Erythroblast (primary cell): ENCODE measurements at regions not wholly inside any gene's neighbourhood (a gene's known extent, or its start where the extent isn't known, plus 50 kb on each side); places are given as distances from the start of the nearest gene placed in this dataset.

Source experiments
- GATA1 ChIP-seq: IDR thresholded peaks from 2 replicates; pipeline ENCODE4 v1.6.1; 2011; ENCODE audit warnings: low read depth, mild to moderate bottlenecking, control low read depth, low read length, moderate library complexity
- POLR2A ChIP-seq: IDR thresholded peaks from 2 replicates; pipeline ENCODE4 v1.6.1; 2011; ENCODE audit warnings: mild to moderate bottlenecking, low read length

DNA sequence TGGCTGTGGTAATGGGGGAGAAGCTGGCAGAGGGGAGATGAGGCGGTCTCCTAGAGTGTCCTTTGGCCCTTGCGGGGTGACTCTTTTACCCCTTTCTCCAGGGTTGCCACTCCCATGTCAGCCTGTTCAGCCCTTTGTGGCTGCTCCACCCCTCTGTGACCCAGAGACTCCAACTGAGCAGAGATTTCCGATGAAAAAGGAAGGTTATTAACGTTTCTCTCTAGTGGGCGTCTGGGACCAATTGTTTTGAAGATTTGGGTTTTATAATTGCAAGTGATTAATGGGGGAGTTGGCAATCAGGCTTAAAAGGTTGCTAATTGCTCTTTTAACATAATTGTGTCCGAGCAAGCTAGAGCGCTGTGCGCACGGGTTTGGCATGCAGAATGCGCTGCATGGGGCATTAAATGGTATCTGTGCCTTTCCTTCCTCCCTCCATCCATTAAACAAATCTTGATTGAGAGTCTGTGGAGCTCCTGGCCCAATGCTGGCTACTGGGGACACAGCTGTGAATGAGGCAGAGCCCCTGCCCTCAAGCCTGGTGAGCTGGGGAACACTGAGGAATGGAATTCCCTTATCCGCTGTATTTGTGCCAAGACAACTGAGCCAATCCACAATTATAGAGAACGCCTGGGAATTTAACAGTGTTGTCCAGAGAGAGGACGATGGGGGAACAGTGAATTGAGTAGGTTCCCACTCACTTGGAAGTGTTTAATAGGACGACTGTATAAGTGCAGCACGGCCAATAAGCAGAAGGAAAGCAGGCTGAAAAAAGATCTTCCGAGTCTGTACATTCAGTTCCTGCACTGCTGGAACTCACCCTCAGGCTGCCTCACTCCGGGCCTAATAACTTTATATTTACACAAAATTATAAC, 295.9 kb downstream of the MIAT start:
- TF ChIP-seq POLR2A (no peak), GATA1 (no peak)
